ENCODE measurements at regions not wholly inside any gene's neighbourhood (a gene's known extent, or its start where the extent isn't known, plus 50 kb on each side); places are given as distances from the start of the nearest gene placed in this dataset.

- no peak for DNase-seq (ENCODE audit: low spot score)
Observed at GRCh38 chr11:92791886-92792285, 177.6 kb upstream of the MTNR1B start.

DNA sequence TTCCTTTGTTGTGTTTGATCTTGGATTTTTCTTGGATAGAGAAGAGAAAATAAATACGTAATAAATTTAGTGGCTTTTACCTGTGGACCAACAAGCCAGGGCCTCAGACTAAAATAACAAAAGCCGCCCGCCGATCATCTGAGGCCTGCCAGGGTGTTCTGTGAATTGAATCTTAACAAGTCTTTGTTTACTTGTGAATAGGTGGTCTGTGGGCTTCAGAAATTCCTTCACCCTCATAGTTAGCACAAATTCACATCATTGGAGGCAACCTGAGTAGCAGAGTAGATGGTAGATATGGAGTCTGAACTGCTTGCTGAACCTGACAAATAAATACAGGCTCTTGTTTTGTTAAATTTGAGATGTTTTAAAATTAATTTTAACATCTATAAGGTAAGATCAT lies 176.3 kb upstream of the MTNR1B start:
- DNase-seq (ENCODE audit: low spot score) = no peak

DNA sequence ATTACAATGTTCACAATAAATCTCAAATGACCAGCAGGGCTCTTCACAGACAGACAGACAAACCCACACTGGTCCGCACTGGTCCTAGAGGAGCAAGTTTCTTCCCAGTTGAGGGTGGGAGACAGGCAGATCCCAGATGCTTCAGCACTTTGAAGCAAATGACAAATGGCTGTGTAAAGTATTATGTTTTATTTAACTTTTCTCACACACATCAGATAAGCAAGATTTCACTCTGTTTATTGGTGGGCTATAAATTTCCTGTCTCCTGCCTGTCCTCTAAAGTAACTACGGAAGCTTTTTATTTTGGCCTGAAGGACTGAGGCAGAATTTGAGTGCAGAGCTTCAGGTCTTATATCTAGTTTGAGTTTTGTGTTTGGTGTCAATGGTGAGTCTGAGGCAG lies 174.7 kb upstream of the MTNR1B start:
- DNase-seq (ENCODE audit: low spot score) = no peak

- DNase-seq (ENCODE audit: low spot score) = no peak
Observed at GRCh38 chr11:92796744-92797143, 172.7 kb upstream of the MTNR1B start.

DNA sequence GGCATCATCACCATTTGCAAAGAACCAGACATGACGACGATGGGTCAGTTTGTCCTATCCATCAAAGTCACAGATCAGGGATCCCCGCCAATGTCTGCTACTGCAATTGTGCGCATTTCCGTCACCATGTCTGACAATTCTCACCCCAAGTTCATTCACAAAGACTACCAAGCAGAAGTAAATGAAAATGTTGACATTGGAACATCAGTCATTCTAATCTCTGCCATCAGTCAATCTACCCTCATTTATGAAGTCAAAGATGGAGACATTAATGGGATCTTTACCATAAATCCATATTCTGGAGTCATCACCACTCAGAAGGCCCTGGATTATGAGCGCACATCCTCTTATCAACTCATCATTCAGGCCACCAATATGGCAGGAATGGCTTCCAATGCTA lies 171.6 kb upstream of the MTNR1B start:
- DNase-seq (ENCODE audit: low spot score) = no peak

DNA sequence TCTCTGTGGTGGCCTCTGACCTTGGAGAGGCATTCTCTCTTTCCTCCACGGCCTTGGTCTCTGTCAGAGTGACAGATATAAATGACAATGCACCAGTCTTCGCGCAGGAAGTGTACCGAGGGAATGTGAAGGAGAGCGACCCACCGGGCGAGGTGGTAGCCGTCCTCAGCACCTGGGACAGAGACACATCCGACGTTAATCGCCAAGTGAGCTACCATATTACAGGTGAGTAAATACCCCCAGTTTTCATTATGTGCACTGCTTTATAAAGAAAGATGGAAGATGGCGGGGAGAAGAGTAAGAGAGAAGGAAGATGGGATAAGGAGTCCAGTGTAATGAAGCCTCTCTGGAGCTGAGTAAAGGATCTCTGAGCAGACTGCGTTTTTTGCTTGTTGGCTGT lies 167.8 kb upstream of the MTNR1B start:
- no peak for DNase-seq (ENCODE audit: low spot score)

- DNase-seq (ENCODE audit: low spot score) = no peak
Observed at GRCh38 chr11:92802644-92803043, 166.8 kb upstream of the MTNR1B start.

DNA sequence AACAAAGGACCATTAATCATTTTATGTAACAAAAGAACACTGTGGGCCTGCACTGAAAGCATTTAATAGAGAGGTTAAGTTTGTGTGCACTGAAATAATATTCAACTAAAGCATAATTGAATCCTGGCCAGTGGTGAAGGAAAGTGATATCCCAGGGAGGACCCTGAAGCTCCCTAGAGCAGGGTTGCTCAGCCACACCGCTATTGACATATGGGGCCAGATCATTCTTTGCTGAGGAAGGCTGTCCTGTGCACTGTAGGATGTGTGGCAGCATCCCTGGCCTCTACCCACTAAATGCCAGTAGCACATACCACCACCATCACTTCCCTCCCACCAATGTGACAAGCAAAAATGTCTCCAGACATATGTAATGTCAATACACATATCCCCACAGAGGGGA lies 166.1 kb upstream of the MTNR1B start:
- DNase-seq (ENCODE audit: low spot score) = no peak

DNA sequence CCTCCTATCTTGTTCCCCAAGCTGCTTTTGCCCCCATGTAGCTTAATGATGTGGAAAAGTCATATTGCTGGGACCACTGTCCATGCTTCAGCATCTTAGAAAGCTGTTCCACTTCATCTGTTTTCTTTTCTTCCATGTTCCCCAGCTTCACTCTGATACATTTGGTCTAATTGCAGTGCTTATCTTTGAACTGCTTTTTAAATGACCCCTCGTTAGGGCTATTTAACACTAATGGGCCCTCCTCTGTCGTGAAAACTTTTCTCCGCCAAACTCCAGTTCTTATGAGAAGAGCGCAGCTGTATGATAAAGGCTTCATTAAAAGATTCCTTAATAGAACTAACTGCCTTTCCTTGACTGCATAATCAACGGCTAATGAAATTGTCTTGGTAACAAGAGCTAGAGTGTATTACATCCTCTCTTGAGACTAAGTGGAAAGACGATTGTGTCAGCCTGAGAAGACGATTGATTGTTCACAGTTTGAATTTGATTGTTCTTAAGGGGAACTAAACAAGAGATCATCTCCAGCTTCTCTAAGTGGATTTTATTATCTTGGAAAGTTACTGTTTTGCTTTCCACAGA lies 165.0 kb upstream of the MTNR1B start:
- no peak for DNase-seq (ENCODE audit: low spot score)

- no peak for DNase-seq (ENCODE audit: low spot score)
Observed at GRCh38 chr11:92808022-92808421, 161.4 kb upstream of the MTNR1B start.

DNA sequence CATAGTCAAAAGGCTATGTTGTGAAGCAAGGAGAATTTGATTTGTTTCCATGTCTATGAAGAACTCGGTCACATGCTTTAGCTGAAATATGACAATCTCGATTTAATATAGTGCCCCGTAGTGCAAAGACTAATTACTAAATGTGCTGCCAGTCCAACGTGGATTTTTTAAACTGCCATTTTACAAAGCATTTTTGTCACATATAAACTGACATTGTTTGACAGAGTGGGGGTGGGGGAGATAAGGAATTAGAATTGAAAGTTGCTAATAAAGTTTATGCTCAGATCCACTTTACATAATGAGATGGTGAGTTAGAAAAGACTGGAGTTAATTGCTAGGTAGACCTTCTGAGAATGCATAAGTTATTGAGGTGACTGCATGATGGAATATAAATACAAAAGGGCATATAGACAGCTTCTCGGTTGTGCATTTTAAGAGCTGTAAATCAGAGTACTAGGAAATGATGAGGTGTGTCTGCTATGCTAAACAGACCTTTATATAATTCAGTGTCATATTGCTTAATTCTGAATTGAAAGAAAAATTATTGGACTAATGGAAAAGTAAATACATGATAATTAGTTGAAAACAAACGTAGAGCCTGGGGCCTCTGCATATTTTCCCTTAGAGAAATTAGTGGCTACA lies 158.9 kb upstream of the MTNR1B start:
- DNase-seq (ENCODE audit: low spot score) = no peak

GRCh38 chr11:92811341-92811740 lies 158.1 kb upstream of the MTNR1B start:
- no peak for DNase-seq (ENCODE audit: low spot score)

- DNase-seq (ENCODE audit: low spot score) = no peak
Observed at GRCh38 chr11:92812841-92813240, 156.6 kb upstream of the MTNR1B start.

DNA sequence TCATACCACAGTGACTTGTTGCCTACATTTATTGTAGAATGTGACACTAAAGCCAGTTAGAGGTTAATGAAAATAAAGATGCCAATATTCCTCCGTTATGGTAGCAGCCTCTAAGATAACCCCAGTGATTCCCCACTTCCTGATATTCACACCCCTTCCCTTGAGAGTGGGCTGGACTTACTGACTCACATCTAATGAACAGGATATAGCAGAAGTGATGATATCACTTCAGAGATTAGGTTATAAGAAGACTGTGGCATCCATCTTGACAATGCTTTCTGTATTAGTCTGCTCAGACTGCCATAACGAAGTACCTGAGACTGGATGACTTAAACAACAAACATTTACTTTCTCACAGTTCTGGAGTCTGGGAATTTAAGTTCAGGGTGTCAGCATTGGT lies 149.6 kb upstream of the MTNR1B start:
- DNase-seq (ENCODE audit: low spot score) = no peak

GRCh38 chr11:92820860-92821259 lies 148.6 kb upstream of the MTNR1B start:
- DNase-seq (ENCODE audit: low spot score) = no peak

- no peak for DNase-seq (ENCODE audit: low spot score)
Observed at GRCh38 chr11:92822410-92822809, 147.0 kb upstream of the MTNR1B start.

GRCh38 chr11:92826136-92826535 lies 143.3 kb upstream of the MTNR1B start:
- DNase-seq (ENCODE audit: low spot score) = no peak

- no peak for DNase-seq (ENCODE audit: low spot score)
Observed at GRCh38 chr11:92826603-92827002, 142.8 kb upstream of the MTNR1B start.

DNA sequence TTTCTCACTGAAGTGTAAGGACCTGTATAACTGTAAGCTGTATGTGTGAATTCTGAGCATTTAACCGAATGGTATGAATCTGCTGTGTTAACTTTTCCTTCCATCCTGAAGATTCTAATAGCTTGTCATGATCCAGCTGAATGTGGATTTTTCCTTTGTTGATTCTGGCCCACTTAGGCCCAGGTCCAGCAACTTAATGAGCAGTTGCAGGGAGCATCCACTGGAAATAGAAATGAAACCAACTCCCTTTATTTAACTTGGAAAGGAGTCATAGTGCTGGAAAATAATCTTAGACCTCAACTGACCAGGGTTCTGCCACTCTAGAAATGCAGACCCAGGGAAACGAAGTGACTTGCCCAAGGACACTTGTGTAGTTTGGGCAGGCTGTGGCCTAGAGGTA lies 142.3 kb upstream of the MTNR1B start:
- no peak for DNase-seq (ENCODE audit: low spot score)

- no peak for DNase-seq (ENCODE audit: low spot score)
Observed at GRCh38 chr11:92828556-92828955, 140.9 kb upstream of the MTNR1B start.

DNA sequence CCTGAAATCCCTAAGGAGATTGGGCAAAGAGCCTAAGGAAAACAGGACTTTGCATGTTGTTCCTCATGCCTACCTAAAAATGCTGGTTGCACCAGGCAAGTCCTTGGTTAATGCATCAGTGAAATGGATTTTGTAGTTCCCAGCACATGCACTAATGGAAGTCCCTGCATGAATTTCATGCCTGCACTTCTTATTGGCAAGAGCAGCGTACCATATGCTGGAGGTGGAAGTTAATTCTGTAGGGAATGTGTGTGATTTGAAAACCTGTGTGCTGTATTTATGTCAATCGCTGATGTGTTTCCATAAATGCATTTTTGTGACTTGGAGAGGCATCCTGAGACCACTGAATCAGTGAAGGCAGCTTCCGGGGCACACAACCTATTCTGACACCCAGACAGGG lies 140.3 kb upstream of the MTNR1B start:
- DNase-seq (ENCODE audit: low spot score) = no peak

DNA sequence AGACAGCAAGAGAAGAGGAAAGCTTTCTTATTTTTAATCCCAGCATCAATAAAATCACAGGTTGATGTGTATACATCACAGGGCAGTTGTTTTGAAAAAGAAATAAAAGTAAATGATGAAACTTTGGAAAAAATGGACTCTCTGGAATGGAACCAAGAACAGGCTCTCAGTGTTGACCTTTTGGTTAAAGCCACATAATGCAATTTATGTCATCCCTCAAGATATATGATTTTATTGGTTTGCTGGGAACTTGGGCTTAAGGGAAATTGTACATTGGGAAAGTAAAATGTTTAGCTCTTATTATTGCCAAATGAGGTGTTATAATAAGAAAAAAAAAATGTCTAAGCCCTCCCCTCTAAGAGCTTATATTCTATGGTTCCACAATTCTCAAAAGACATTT lies 139.8 kb upstream of the MTNR1B start:
- no peak for DNase-seq (ENCODE audit: low spot score)

DNA sequence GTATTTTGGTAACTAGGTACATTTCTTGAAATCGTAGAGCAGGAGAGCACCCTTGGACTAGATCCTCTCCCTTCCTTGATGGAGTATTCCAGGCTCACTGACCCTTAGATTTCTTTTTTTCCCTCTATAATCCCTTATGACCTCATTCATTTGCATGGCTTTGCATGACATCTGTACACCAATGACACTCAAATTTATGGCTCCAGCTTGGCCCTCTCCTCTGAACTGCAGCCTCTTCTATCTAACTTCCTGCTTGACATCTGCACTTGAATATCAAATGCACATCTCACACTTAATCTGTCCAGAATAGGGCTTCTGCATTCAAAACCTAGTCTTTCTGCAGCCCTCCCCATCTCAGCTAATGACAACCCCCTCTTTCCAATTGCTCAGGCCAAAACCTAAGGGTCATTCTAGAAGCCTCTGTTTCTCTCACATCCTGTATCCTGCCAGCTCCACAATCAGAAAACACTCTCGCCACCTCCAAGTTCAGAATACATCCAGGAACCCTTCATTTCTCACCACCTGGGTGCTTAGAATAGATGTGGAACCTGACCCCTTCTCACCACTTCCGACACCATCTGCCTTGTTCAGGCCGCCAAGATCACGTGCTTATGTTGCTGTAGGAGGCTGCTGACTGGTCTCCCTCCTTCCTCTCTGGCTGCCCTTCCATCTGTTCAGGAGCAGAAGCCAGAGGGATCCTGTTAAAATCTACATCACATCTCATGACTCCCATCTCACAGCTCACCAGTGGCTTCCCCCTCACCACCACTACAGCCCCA lies 138.9 kb upstream of the MTNR1B start:
- DNase-seq (ENCODE audit: low spot score) = no peak
